Coronary artery (tissue), 2 donors: ENCODE measurements at regions not wholly inside any gene's neighbourhood (a gene's known extent, or its start where the extent isn't known, plus 50 kb on each side); places are given as distances from the start of the nearest gene placed in this dataset.

ENCODE experiments used
- DNase-seq: peaks from one replicate; pipeline ENCODE4 v3.0.0-alpha.2; 2017; ENCODE audit warnings: low spot score
- H3K27ac ChIP-seq, 2 donors: fragments of 200-600 bp; sonication (generic); one replicate each; pipeline ENCODE4 v1.5.1; 2016 to 2019
- H3K4me3 ChIP-seq: fragments of 200-600 bp; sonication (generic); 2 replicates; pipeline ENCODE4 v1.5.1; 2016; ENCODE audit warnings: mild to moderate bottlenecking, moderate library complexity
- TF ChIP-seq, protein P1 (sequence below): fragments of 200-600 bp; sonication (generic); IDR thresholded peaks from one replicate; pipeline ENCODE4 v1.5.1; 2019; ENCODE audit warnings: antibody characterized with exemption

DNA sequence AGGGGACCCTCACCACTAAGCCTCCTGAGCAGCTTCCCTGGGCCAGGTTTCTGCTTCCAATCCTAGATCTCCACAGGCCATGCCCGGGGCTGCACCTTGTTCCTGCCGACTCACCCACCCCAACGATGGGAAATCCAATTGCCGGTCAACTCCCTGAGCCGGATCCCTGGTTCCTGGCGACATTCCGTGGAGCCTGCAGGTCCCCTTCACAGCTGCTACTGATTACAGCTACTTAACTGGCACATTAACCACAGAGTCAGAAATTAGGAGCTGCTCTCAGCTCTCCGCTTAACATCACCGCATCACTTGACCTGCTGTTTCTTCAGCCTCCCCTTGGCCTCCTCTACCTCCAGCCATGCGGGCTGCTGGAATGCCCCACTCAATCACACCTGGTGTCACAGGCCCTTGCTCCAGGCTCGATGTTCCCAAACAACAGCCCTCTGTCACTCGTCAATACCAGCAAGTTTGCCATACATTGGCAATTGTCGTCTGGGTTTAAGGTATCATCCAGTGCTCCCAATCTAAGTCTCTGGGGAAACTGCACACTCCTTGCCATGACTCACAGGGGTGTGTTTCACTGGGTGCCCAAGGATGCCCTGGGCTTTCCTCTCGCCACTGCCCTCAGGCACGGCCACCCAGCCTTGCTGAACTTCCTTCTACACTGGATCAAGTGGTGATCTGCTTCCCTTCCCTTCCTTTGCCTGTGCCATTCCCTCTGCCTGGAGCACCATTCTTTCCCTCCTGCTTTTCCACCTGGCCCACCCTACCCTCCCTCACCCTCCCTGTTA is 181.0 kb downstream of the MN1 start:
- TF ChIP-seq, protein P1, sequence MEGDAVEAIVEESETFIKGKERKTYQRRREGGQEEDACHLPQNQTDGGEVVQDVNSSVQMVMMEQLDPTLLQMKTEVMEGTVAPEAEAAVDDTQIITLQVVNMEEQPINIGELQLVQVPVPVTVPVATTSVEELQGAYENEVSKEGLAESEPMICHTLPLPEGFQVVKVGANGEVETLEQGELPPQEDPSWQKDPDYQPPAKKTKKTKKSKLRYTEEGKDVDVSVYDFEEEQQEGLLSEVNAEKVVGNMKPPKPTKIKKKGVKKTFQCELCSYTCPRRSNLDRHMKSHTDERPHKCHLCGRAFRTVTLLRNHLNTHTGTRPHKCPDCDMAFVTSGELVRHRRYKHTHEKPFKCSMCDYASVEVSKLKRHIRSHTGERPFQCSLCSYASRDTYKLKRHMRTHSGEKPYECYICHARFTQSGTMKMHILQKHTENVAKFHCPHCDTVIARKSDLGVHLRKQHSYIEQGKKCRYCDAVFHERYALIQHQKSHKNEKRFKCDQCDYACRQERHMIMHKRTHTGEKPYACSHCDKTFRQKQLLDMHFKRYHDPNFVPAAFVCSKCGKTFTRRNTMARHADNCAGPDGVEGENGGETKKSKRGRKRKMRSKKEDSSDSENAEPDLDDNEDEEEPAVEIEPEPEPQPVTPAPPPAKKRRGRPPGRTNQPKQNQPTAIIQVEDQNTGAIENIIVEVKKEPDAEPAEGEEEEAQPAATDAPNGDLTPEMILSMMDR = no peak
- DNase-seq = no peak
- H3K4me3 ChIP-seq = no peak overlapping the region
- H3K27ac ChIP-seq = no peak overlapping the region

DNA sequence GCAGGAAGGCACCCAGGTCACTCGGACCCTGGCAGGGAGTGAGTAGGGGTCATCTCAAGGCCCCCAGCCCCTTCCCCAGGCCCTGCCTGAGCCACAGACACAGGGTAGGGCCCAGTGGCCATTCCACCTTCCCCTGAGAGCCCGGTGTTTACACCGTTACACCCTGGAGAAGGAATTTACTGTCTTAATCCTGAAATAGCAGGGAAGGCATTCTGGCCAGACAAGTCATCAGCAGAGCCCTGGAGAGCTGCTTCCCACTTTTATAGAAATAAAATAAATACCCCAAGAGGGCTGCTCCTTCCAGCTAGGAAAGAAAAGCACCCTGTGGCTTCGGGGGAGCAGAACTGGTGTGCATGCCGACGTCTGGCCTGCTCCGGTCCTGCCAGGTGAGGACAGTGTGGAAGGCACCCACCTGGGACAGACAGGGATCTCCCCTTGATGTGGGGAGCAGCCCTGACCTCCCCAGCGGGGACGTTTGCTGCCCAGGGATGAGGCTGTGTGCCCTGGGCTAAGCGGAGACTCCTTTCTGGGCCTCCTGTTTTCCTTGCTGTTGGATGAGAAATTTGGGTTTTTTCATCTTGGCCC is 180.0 kb downstream of the MN1 start:
- TF ChIP-seq, protein P1 = no peak
- no peak for DNase-seq
- no peak overlapping the region for H3K4me3 ChIP-seq
- no peak overlapping the region for H3K27ac ChIP-seq

DNA sequence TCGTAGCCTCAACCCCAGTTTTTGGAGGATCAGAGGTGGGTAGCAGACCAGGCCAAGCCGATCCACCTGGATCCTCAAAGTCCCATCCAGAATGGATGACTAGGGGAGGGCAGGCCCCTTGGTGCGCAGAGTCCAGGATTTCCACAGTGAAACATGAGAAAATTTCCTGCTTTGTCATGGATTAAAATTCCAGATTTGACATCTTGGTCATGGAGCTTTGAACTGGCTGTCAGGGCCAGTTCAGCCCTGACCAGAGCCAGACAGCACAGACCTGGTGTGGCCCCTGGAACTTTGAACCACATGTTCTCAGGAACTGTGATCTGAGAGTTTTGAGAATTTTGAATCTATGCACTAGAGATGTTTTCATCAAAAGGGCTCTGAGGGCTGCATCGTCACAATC is 177.5 kb downstream of the MN1 start:
- H3K4me3 ChIP-seq = no peak overlapping the region
- no peak for DNase-seq
- no peak overlapping the region for H3K27ac ChIP-seq
- TF ChIP-seq, protein P1 = no peak

DNA sequence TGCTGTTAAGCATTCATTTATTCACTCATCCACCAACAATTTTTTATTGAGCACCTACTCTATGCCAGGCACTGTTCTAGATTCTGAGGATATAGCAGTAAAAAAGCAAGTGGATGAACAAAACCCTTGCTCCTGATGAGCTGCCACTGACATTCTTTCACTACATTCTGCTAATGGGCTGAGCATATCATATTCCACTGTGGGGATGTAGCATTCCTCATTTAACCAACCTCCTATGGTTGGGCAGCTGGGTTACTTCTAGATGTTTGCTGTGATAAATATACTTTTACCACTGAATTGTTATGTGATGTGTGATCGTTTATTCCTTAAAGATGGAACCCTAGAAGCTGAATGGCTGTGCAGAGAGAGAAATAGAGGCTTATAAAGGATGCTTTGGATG is 176.9 kb downstream of the MN1 start:
- no peak overlapping the region for H3K4me3 ChIP-seq
- no peak for DNase-seq
- H3K27ac ChIP-seq = no peak overlapping the region
- TF ChIP-seq, protein P1 = no peak

DNA sequence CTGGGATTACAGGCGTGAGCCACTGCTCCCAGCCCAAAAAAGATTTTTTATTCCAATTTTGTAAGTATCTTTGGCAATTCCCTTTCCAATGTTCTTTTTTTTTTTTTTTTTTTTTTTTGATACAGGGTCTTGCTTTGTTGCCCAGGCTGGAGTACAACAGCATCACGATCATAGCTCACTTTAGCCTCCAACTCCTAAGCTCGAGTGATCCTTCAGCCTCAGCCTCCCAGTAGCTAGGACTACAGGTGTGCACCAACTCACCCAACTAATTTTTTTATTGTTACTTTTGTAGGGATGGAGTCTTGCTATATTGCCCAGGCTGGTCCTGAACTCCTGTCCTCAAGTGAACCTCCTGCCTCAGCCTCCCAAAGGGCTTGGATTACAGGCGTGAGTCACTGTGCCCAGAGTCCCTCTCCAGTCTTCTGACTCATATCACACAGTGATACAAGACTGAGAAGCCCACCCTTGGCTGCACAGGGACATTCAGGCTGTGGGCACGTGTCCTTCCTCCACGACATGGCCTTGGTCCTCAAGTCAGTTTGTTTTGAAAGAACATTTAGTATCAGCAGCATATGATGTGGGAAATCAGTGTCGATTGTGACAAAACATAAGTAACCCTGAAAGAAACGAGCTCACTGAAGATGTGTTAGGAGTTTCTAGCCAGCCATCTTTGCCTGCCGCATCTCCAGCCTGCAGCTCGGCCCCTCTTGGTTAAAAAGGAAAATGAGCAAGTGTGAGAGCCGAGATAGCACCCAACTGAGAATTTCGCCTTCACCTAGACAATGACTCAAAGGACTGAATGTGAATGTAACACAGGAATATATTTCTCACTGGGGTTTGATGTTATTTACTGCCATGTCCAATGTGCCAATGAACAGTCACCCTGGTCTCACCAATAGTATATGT is 175.5 kb downstream of the MN1 start:
- no peak for DNase-seq
- Histone ChIP-seq H3K27ac (no peak overlapping the region), H3K4me3 (no peak overlapping the region)
- TF ChIP-seq, protein P1 = no peak

DNA sequence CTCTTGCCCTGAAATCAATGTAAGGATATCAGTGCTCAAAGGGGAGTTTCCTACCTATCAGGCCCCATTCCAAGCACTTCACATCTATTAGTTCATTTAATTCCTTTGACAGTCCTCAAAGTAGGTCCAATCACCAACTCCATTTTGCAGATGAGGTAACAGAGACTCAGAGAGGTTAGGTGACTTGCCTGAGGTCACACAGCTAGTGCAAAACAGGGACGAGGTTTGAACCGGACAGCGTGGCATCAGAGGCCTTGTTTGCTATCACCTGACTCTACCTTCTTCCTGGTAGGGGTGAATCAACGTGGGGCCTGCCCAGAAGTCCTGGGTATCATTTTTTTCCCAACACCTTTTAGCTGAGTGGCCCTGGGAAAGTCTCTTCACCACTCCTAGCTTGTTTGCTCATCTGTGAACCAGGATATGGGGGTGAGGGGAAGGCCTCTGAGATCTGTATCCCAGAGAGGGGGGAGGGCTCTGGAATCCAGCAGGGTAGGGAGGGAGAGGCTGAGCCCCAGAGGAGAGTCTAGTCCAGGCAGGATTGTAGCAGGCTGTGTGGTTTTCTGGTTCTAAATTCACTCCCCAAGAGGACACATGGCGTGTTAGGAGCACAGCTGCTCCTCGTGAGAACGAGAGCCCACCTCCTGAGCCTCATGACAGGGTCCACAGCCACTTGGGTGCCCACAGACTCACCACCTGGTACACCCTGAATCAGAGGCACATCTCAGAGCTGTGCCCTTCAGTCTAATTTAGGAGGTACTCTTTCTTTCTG is 174.7 kb downstream of the MN1 start:
- H3K4me3 ChIP-seq = no peak overlapping the region
- DNase-seq = no peak
- TF ChIP-seq, protein P1 = no peak
- H3K27ac ChIP-seq = no peak overlapping the region
